NCI-H2196 treated with DMSO at 0.1 percent for 48 hours (cell line): ENCODE measurements at regions not wholly inside any gene's neighbourhood (a gene's known extent, or its start where the extent isn't known, plus 50 kb on each side); places are given as distances from the start of the nearest gene placed in this dataset.

Source experiments
- DNase-seq: peaks from one replicate; lab custom pipeline; 2025; ENCODE audit not compliant: unreplicated experiment; lab: John Stamatoyannopoulos, UW

GRCh38 chr1:234869182-234870019, 259.2 kb downstream of the TOMM20 start:
- DNase-seq: no peak

GRCh38 chr1:234868296-234869147, 258.5 kb upstream of the IRF2BP2 start:
- no peak for DNase-seq

- DNase-seq: no peak
Observed at GRCh38 chr1:234866007-234866866, 256.3 kb upstream of the IRF2BP2 start.

GRCh38 chr1:234865171-234866006, 255.4 kb upstream of the IRF2BP2 start:
- no peak for DNase-seq

- DNase-seq: no peak
Observed at GRCh38 chr1:234864116-234864515, 254.1 kb upstream of the IRF2BP2 start.

- DNase-seq: no peak
Observed at GRCh38 chr1:234863551-234863971, 253.6 kb upstream of the IRF2BP2 start.

GRCh38 chr1:234862944-234863515, 253.1 kb upstream of the IRF2BP2 start:
- DNase-seq: no peak

- DNase-seq: no peak
Observed at GRCh38 chr1:234862360-234862943, 252.5 kb upstream of the IRF2BP2 start.

GRCh38 chr1:234861761-234862160, 251.8 kb upstream of the IRF2BP2 start:
- no peak for DNase-seq

GRCh38 chr1:234861024-234861620, 251.1 kb upstream of the IRF2BP2 start:
- no peak for DNase-seq

GRCh38 chr1:234858722-234859121, 248.7 kb upstream of the IRF2BP2 start:
- no peak for DNase-seq

GRCh38 chr1:234856845-234857245, 246.9 kb upstream of the IRF2BP2 start:
- DNase-seq: no peak

GRCh38 chr1:234855851-234856250, 245.9 kb upstream of the IRF2BP2 start:
- no peak for DNase-seq

GRCh38 chr1:234854645-234855039, 244.7 kb upstream of the IRF2BP2 start:
- DNase-seq: no peak

GRCh38 chr1:234853906-234854644, 244.1 kb upstream of the IRF2BP2 start:
- no peak for DNase-seq

GRCh38 chr1:234852659-234853058, 242.7 kb upstream of the IRF2BP2 start:
- DNase-seq: no peak

GRCh38 chr1:234851450-234852438, 241.8 kb upstream of the IRF2BP2 start:
- DNase-seq: no peak
